ENCODE measurements at regions not wholly inside any gene's neighbourhood (a gene's known extent, or its start where the extent isn't known, plus 50 kb on each side); places are given as distances from the start of the nearest gene placed in this dataset.

DNA sequence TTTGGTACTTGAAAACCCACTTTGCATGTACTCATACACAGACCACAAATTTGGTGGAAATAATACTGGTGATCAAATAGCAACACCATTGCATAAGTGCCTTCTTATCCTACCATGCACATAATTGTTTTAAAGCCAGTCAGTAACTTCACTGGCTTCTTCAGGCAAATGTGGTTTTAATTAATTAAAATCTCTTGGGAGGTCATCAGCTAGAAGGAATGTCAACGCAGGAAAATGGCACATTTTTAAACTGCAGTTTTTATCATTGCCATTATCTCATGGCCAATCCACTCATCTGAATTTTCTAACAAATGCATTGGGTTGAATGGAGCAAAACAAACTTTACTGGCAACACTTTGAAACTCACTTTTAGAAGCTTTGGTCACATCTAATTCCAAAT lies 105.7 kb upstream of the ZPLD1 start:
- peaks cover 5% of the 10 kb centered on the region for H3K27me3 Mint-ChIP-seq (ENCODE audit: insufficient read depth)
- no peak for DNase-seq
- H3K9me3 Mint-ChIP-seq: no peaks in the 10 kb centered on the region
- TF ChIP-seq, protein P1, sequence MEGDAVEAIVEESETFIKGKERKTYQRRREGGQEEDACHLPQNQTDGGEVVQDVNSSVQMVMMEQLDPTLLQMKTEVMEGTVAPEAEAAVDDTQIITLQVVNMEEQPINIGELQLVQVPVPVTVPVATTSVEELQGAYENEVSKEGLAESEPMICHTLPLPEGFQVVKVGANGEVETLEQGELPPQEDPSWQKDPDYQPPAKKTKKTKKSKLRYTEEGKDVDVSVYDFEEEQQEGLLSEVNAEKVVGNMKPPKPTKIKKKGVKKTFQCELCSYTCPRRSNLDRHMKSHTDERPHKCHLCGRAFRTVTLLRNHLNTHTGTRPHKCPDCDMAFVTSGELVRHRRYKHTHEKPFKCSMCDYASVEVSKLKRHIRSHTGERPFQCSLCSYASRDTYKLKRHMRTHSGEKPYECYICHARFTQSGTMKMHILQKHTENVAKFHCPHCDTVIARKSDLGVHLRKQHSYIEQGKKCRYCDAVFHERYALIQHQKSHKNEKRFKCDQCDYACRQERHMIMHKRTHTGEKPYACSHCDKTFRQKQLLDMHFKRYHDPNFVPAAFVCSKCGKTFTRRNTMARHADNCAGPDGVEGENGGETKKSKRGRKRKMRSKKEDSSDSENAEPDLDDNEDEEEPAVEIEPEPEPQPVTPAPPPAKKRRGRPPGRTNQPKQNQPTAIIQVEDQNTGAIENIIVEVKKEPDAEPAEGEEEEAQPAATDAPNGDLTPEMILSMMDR (conservative IDR thresholded peaks at IDR 0.05): no peak
- Histone ChIP-seq H3K9ac (ENCODE audit: extremely low read depth, low read length, poor library complexity, severe bottlenecking) (no peak overlapping the region), H3K36me3 (ENCODE audit: control insufficient read depth, insufficient read depth, low read length) (no peaks in the 10 kb centered on the region), H3K27me3 (ENCODE audit: control insufficient read depth, insufficient read depth, low read length, poor library complexity, severe bottlenecking) (no peaks in the 10 kb centered on the region), H3K27ac (ENCODE audit: low read depth, low read length) (no peak overlapping the region), H3K4me3 (ENCODE audit: low read length) (no peak overlapping the region), H3K9me3 (ENCODE audit: control insufficient read depth, low read length) (no peaks in the 10 kb centered on the region), H3K4me1 (ENCODE audit: control insufficient read depth, insufficient read depth, low read length) (no peaks in the 10 kb centered on the region)
- no peak overlapping the region for H3K4me3 Mint-ChIP-seq
- no peak overlapping the region for H3K27ac Mint-ChIP-seq
- no peaks in the 10 kb centered on the region for H3K36me3 Mint-ChIP-seq (ENCODE audit: low read depth)
- H3K4me1 Mint-ChIP-seq: no peaks in the 10 kb centered on the region
- WGBS, 2 experiments (ENCODE audit: insufficient coverage in 1 of 2, insufficient read length in 1 of 2): 83 to 100% methylated on average over 1 of the region's 1 CpG

DNA sequence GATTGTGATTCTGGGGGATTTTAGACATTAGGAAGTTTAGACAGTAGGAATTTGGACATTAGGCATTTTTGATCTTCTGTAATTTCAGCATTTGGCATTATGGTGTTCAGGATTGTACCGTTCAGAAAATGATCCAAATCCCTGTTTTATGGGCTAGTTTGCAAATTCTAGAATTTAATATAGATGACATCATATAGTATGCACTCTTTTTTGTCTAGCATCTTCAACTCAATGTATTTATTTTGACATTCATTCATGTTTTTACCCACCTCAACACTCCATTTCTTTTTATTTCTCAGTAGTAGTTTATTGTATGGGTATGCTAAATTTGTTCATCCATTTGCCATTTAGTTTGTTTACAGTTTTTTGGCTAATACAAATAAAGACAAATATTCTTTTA lies 105.3 kb upstream of the ZPLD1 start:
- TF ChIP-seq, protein P1 (conservative IDR thresholded peaks at IDR 0.05): no peak
- DNase-seq: no peak
- no peaks in the 10 kb centered on the region for H3K27me3 ChIP-seq (ENCODE audit: control insufficient read depth, insufficient read depth, low read length, poor library complexity, severe bottlenecking)
- H3K9ac ChIP-seq (ENCODE audit: extremely low read depth, low read length, poor library complexity, severe bottlenecking): no peak overlapping the region
- Mint-ChIP-seq H3K9me3 (no peaks in the 10 kb centered on the region), H3K27me3 (ENCODE audit: insufficient read depth) (peaks cover 4% of the 10 kb centered on the region), H3K36me3 (ENCODE audit: low read depth) (no peaks in the 10 kb centered on the region), H3K4me3 (no peak overlapping the region), H3K4me1 (no peaks in the 10 kb centered on the region), H3K27ac (no peak overlapping the region)
- no peaks in the 10 kb centered on the region for H3K36me3 ChIP-seq (ENCODE audit: control insufficient read depth, insufficient read depth, low read length)
- H3K4me3 ChIP-seq (ENCODE audit: low read length): no peak overlapping the region
- H3K9me3 ChIP-seq (ENCODE audit: control insufficient read depth, low read length): no peaks in the 10 kb centered on the region
- no peaks in the 10 kb centered on the region for H3K4me1 ChIP-seq (ENCODE audit: control insufficient read depth, insufficient read depth, low read length)
- WGBS, 2 experiments (ENCODE audit: insufficient coverage in 1 of 2, insufficient read length in 1 of 2): 100% methylated on average over 1 of the region's 1 CpG; no CpG with 5 or more reads in 1 of the 2 experiments
- no peak overlapping the region for H3K27ac ChIP-seq (ENCODE audit: low read depth, low read length)

DNA sequence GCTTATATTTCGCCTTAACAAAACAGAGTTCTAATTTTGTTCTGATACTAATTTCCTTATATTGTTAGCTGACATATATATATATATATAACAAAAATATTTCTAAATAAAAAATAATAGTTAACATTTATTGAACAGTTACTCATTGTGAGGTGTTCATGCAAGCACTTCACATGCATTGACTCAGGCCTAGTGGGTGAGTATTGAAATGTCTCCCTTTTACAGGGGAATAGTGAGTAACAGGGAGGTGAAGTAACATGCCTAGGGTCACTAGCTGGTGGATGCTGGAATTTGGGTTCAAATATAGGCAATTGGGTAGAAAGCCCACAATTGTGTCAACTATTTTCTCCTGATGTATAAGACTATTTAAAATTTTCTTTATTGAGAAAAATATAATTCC lies 102.6 kb upstream of the ZPLD1 start:
- no peaks in the 10 kb centered on the region for H3K36me3 Mint-ChIP-seq (ENCODE audit: low read depth)
- no peaks in the 10 kb centered on the region for H3K4me1 Mint-ChIP-seq
- Histone ChIP-seq H3K36me3 (ENCODE audit: control insufficient read depth, insufficient read depth, low read length) (no peaks in the 10 kb centered on the region), H3K9me3 (ENCODE audit: control insufficient read depth, low read length) (no peaks in the 10 kb centered on the region), H3K9ac (ENCODE audit: extremely low read depth, low read length, poor library complexity, severe bottlenecking) (no peak overlapping the region), H3K27ac (ENCODE audit: low read depth, low read length) (no peak overlapping the region), H3K27me3 (ENCODE audit: control insufficient read depth, insufficient read depth, low read length, poor library complexity, severe bottlenecking) (no peaks in the 10 kb centered on the region), H3K4me3 (ENCODE audit: low read length) (no peak overlapping the region), H3K4me1 (ENCODE audit: control insufficient read depth, insufficient read depth, low read length) (no peaks in the 10 kb centered on the region)
- H3K9me3 Mint-ChIP-seq: no peaks in the 10 kb centered on the region
- no peaks in the 10 kb centered on the region for H3K27me3 Mint-ChIP-seq (ENCODE audit: insufficient read depth)
- TF ChIP-seq, protein P1 (conservative IDR thresholded peaks at IDR 0.05): no peak
- H3K27ac Mint-ChIP-seq: no peak overlapping the region
- H3K4me3 Mint-ChIP-seq: no peak overlapping the region
- WGBS, 2 experiments (ENCODE audit: insufficient coverage in 1 of 2, insufficient read length in 1 of 2): 83% methylated on average over 1 of the region's 1 CpG; no CpG with 5 or more reads in 1 of the 2 experiments
- DNase-seq: no peak

Measured in endodermal cell (in vitro differentiated cells).